ENCODE measurements at regions not wholly inside any gene's neighbourhood (a gene's known extent, or its start where the extent isn't known, plus 50 kb on each side); places are given as distances from the start of the nearest gene placed in this dataset.
"Not testable (repeated sequence)": the region's sequence is repeated elsewhere in the genome, so short reads cannot be mapped to it uniquely, and the experiment has no call there.

- Histone ChIP-seq H3K36me3 (ENCODE audit: insufficient read depth, low read length) (peaks cover 7% of the 10 kb centered on the region; the same call in 1 of the 2 replicates), H3K4me2 (ENCODE audit: low read depth, low read length, poor library complexity, severe bottlenecking) (no peak overlapping the region), H4K20me1 (ENCODE audit: insufficient read depth, low read depth, low read length) (no peaks in the 10 kb centered on the region), H3K27me3 (ENCODE audit: low read length) (no peaks in the 10 kb centered on the region), H3K9me2 (replicated peaks; ENCODE audit: insufficient read depth, low read length) (no peaks in the 10 kb centered on the region), H2AFZ (ENCODE audit: low read length) (no peak overlapping the region), H3K9ac (ENCODE audit: low read length) (no peak overlapping the region), H3K79me2 (ENCODE audit: low read length) (no peaks in the 10 kb centered on the region), H3K9me3 (ENCODE audit: low read length) (peaks cover 8% of the 10 kb centered on the region), H3K27ac (ENCODE audit: low read length) (no peak overlapping the region), H3K4me3 (ENCODE audit: low read length) (no peak overlapping the region), H3K4me1 (ENCODE audit: low read length) (peaks cover 60% of the 10 kb centered on the region)
- DNase-seq, result no peak
Observed at GRCh38 chr2:8246137-8246536, 435.7 kb upstream of the ID2 start.

DNA sequence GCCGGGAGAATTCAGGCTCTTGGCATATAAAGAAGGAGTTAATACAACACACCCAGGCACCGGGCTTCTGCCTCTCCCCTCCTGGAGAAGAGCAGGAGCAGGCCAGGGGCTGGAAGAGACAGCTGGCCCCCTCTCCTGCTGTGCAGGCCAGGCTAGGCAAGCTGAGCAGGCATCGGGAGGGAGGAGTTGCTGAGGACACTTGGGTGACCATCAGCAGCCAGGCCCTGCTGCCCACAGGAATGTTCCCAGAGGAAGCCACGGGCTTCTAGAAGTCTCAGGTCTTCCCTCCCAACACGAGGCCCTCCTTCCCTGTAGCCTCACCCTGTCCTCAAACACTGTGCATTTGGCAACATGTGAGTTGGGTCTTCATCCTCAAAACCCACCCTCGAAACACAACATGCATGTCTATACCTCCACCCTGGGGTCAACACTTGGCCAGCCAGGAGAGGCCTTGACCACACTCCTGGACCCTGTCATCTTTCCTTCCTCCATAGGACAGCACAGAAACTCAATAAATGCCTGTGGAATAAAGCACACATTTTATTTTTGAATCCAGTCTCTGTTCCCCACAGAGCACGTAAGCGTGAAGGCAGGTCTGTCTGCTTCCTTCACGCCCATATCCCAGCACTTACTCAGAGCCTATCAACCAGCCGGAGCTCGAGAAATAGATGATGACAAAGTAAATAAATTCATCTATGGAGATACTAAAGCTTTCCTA, 433.8 kb upstream of the ID2 start:
- Histone ChIP-seq H3K4me3 (ENCODE audit: low read length) (peak overlapping the region; percentile 20; the same call in 1 of the 2 replicates), H3K4me2 (ENCODE audit: low read depth, low read length, poor library complexity, severe bottlenecking) (peak overlapping the region; percentile 63), H4K20me1 (ENCODE audit: insufficient read depth, low read depth, low read length) (no peaks in the 10 kb centered on the region), H3K27ac (ENCODE audit: low read length) (no peak overlapping the region), H3K4me1 (ENCODE audit: low read length) (peaks cover 59% of the 10 kb centered on the region), H3K27me3 (ENCODE audit: low read length) (no peaks in the 10 kb centered on the region), H3K9me3 (ENCODE audit: low read length) (peaks cover 8% of the 10 kb centered on the region), H2AFZ (ENCODE audit: low read length) (peak overlapping the region; percentile 23; the same call in 1 of the 2 replicates), H3K9ac (ENCODE audit: low read length) (0 out of 2 replicates have a peak overlapping the region, but pooled peaks have one; percentile 12), H3K79me2 (ENCODE audit: low read length) (no peaks in the 10 kb centered on the region), H3K9me2 (replicated peaks; ENCODE audit: insufficient read depth, low read length) (no peaks in the 10 kb centered on the region), H3K36me3 (ENCODE audit: insufficient read depth, low read length) (peaks cover 7% of the 10 kb centered on the region; the same call in 1 of the 2 replicates)
- peak; percentile 55 for DNase-seq

DNA sequence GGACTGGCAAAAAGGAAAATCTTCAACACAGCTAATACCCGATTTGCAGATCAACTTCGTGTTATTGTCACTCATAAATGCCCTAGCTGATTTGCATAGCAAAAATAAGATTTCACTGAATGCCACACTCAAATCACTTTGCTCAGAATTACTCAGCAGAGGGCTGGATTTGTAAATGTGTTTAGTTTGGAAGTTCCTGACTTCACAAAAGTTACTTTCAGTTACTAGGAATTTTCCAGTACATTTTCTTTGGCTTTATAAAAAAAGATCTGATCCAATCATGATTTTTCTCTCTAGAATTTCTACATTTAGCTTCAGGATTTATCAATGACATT, 433.3 kb upstream of the ID2 start:
- no peaks in the 10 kb centered on the region for H3K79me2 ChIP-seq (ENCODE audit: low read length)
- peaks cover 62% of the 10 kb centered on the region for H3K4me1 ChIP-seq (ENCODE audit: low read length)
- H3K27me3 ChIP-seq (ENCODE audit: low read length), result no peaks in the 10 kb centered on the region
- no peaks in the 10 kb centered on the region for H4K20me1 ChIP-seq (ENCODE audit: insufficient read depth, low read depth, low read length)
- H3K4me3 ChIP-seq (ENCODE audit: low read length), result peak overlapping the region; percentile 20
- H3K27ac ChIP-seq (ENCODE audit: low read length), result no peak overlapping the region
- H3K9ac ChIP-seq (ENCODE audit: low read length), result no peak overlapping the region
- no peaks in the 10 kb centered on the region for H3K9me2 ChIP-seq (replicated peaks; ENCODE audit: insufficient read depth, low read length)
- no peak for DNase-seq
- H3K36me3 ChIP-seq (ENCODE audit: insufficient read depth, low read length), result peaks cover 6% of the 10 kb centered on the region; the same call in 1 of the 2 replicates
- H3K9me3 ChIP-seq (ENCODE audit: low read length), result peaks cover 7% of the 10 kb centered on the region
- peak overlapping the region; percentile 63 for H3K4me2 ChIP-seq (ENCODE audit: low read depth, low read length, poor library complexity, severe bottlenecking)
- peak overlapping the region; percentile 23; the same call in 1 of the 2 replicates for H2AFZ ChIP-seq (ENCODE audit: low read length)

DNA sequence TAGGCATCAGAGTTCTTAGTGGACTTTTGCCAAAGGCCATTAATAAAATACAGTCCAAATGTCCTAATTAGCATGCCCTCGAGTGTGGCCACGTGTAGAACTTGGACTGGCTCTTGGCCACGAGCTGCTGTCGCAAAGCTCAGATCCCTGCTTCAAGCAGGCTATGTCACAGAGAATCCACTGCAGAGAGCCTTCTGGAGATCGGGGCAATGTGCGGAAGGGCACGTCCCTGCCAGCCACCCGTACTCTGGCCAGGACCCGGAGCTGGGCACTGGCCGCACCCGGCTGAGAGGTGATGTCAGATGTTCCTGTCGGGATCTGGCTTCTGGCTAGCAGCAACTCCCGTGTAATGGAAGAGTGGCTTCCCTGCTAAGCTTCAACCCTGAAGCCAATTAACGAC, 432.7 kb upstream of the ID2 start:
- no peaks in the 10 kb centered on the region for H3K79me2 ChIP-seq (ENCODE audit: low read length)
- no peaks in the 10 kb centered on the region for H4K20me1 ChIP-seq (ENCODE audit: insufficient read depth, low read depth, low read length)
- peaks cover 3% of the 10 kb centered on the region for H3K9me3 ChIP-seq (ENCODE audit: low read length)
- no peak for DNase-seq
- H3K27ac ChIP-seq (ENCODE audit: low read length), result no peak overlapping the region
- H3K9ac ChIP-seq (ENCODE audit: low read length), result no peak overlapping the region
- H3K36me3 ChIP-seq (ENCODE audit: insufficient read depth, low read length), result peaks cover 3% of the 10 kb centered on the region; the same call in 1 of the 2 replicates
- H3K4me2 ChIP-seq (ENCODE audit: low read depth, low read length, poor library complexity, severe bottlenecking), result peak overlapping the region; percentile 63
- H3K27me3 ChIP-seq (ENCODE audit: low read length), result no peaks in the 10 kb centered on the region
- H3K4me3 ChIP-seq (ENCODE audit: low read length), result no peak overlapping the region
- H3K4me1 ChIP-seq (ENCODE audit: low read length), result peaks cover 63% of the 10 kb centered on the region
- no peak overlapping the region for H2AFZ ChIP-seq (ENCODE audit: low read length)
- no peaks in the 10 kb centered on the region for H3K9me2 ChIP-seq (replicated peaks; ENCODE audit: insufficient read depth, low read length)

- Histone ChIP-seq H3K79me2 (ENCODE audit: low read length) (no peaks in the 10 kb centered on the region), H3K27ac (ENCODE audit: low read length) (no peak overlapping the region), H3K4me2 (ENCODE audit: low read depth, low read length, poor library complexity, severe bottlenecking) (no peak overlapping the region), H4K20me1 (ENCODE audit: insufficient read depth, low read depth, low read length) (no peaks in the 10 kb centered on the region), H3K9ac (ENCODE audit: low read length) (no peak overlapping the region), H2AFZ (ENCODE audit: low read length) (no peak overlapping the region), H3K36me3 (ENCODE audit: insufficient read depth, low read length) (peaks cover 3% of the 10 kb centered on the region; the same call in 1 of the 2 replicates), H3K9me3 (ENCODE audit: low read length) (peaks cover 3% of the 10 kb centered on the region), H3K4me1 (ENCODE audit: low read length) (peaks cover 58% of the 10 kb centered on the region), H3K9me2 (replicated peaks; ENCODE audit: insufficient read depth, low read length) (no peaks in the 10 kb centered on the region), H3K4me3 (ENCODE audit: low read length) (no peak overlapping the region), H3K27me3 (ENCODE audit: low read length) (no peaks in the 10 kb centered on the region)
- no peak for DNase-seq
Observed at GRCh38 chr2:8249769-8250168, 432.1 kb upstream of the ID2 start.

GRCh38 chr2:8250290-8250689, 431.6 kb upstream of the ID2 start:
- H3K36me3 ChIP-seq (ENCODE audit: insufficient read depth, low read length); H3K4me2 ChIP-seq (ENCODE audit: low read depth, low read length, poor library complexity, severe bottlenecking); H3K9ac ChIP-seq (ENCODE audit: low read length); DNase-seq; H4K20me1 ChIP-seq (ENCODE audit: insufficient read depth, low read depth, low read length); H3K27ac ChIP-seq (ENCODE audit: low read length); H2AFZ ChIP-seq (ENCODE audit: low read length); H3K4me3 ChIP-seq (ENCODE audit: low read length); H3K27me3 ChIP-seq (ENCODE audit: low read length); H3K9me3 ChIP-seq (ENCODE audit: low read length); H3K79me2 ChIP-seq (ENCODE audit: low read length); H3K9me2 ChIP-seq (replicated peaks; ENCODE audit: insufficient read depth, low read length): not testable (repeated sequence)
- H3K4me1 ChIP-seq (ENCODE audit: low read length), result peaks cover 53% of the 10 kb centered on the region

GRCh38 chr2:8251291-8251690, 430.6 kb upstream of the ID2 start:
- Histone ChIP-seq H4K20me1 (ENCODE audit: insufficient read depth, low read depth, low read length) (no peaks in the 10 kb centered on the region), H3K79me2 (ENCODE audit: low read length) (no peaks in the 10 kb centered on the region), H3K4me3 (ENCODE audit: low read length) (no peak overlapping the region), H2AFZ (ENCODE audit: low read length) (no peak overlapping the region), H3K9me2 (replicated peaks; ENCODE audit: insufficient read depth, low read length) (no peaks in the 10 kb centered on the region), H3K9me3 (ENCODE audit: low read length) (peaks cover 3% of the 10 kb centered on the region), H3K9ac (ENCODE audit: low read length) (no peak overlapping the region), H3K27ac (ENCODE audit: low read length) (no peak overlapping the region), H3K36me3 (ENCODE audit: insufficient read depth, low read length) (peaks cover 3% of the 10 kb centered on the region; the same call in 1 of the 2 replicates), H3K4me1 (ENCODE audit: low read length) (peaks cover 57% of the 10 kb centered on the region), H3K27me3 (ENCODE audit: low read length) (no peaks in the 10 kb centered on the region), H3K4me2 (ENCODE audit: low read depth, low read length, poor library complexity, severe bottlenecking) (no peak overlapping the region)
- DNase-seq, result no peak

- Histone ChIP-seq H3K9me3 (ENCODE audit: low read length) (no peaks in the 10 kb centered on the region), H3K79me2 (ENCODE audit: low read length) (no peaks in the 10 kb centered on the region), H3K4me1 (ENCODE audit: low read length) (peaks cover 57% of the 10 kb centered on the region), H3K27ac (ENCODE audit: low read length) (no peak overlapping the region), H3K9ac (ENCODE audit: low read length) (no peak overlapping the region), H4K20me1 (ENCODE audit: insufficient read depth, low read depth, low read length) (no peaks in the 10 kb centered on the region), H3K36me3 (ENCODE audit: insufficient read depth, low read length) (no peaks in the 10 kb centered on the region; the same call in 1 of the 2 replicates), H3K9me2 (replicated peaks; ENCODE audit: insufficient read depth, low read length) (no peaks in the 10 kb centered on the region), H2AFZ (ENCODE audit: low read length) (no peak overlapping the region), H3K4me3 (ENCODE audit: low read length) (no peak overlapping the region), H3K27me3 (ENCODE audit: low read length) (no peaks in the 10 kb centered on the region), H3K4me2 (ENCODE audit: low read depth, low read length, poor library complexity, severe bottlenecking) (no peak overlapping the region)
- no peak for DNase-seq
Observed at GRCh38 chr2:8251856-8252255, 430.0 kb upstream of the ID2 start.

Measured in Karpas-422 (cell line).